ENCODE measurements at regions not wholly inside any gene's neighbourhood (a gene's known extent, or its start where the extent isn't known, plus 50 kb on each side); places are given as distances from the start of the nearest gene placed in this dataset.
"Not testable (repeated sequence)": the region's sequence is repeated elsewhere in the genome, so short reads cannot be mapped to it uniquely, and the experiment has no call there.

DNA sequence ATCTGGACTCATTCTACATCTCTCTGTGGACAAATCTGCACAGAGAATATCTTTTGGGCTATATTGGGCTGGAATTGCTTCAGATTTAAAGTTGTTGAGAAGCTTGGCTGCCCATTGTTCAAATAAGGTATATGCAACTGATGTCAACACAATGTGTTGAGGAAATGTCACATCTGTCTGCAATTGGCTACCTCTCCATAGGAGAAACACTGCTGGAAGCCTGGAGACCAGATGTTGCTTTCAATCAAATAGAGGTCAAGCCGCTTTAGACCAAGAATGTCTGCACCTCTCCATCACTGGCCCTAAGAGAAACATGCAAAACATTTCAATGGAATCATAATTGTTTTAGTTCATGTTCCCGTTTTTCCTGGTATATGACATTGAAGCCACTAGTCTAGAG is 720.2 kb downstream of the SLC4A3 start:
- no peak for DNase-seq (ENCODE audit: low spot score)

DNA sequence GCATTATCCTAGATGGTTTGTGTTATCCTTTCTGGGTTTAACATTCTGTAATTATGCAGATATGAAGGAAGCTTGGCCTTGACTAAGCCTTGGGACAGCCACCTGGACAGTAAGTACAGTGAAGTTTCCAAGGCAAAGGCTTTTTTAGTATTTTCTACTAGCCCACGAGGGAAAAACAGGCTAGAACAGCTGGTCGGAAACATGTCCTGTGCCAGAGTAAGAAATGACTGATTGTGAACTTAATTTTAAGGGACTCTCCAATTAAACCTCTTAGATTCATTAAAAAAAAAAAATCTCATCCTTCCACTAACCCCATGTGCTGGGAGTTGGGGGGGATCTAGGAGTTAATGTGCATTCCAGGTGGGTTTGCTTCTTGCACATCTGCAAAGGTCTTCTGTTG is 720.8 kb downstream of the SLC4A3 start:
- no peak for DNase-seq (ENCODE audit: low spot score)

DNA sequence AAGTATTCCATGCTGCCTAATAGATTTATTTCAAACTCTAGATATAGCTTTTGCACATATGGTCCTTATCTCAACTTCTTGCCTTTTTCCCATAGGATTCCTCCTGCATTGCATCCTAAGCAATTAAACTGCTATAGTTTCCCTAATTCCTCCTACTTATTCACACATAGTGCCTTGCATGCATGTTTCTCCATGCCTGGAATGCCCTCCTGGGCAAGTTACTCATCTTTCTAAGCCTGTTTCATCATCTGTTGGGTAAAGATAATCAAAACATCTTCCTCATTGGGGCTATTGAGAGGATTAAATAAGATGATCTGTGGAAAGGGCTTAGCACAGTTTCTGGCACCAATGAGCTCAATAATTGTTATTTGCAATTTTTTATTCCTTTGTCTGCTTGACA is 726.5 kb downstream of the SLC4A3 start:
- no peak for DNase-seq (ENCODE audit: low spot score)

DNA sequence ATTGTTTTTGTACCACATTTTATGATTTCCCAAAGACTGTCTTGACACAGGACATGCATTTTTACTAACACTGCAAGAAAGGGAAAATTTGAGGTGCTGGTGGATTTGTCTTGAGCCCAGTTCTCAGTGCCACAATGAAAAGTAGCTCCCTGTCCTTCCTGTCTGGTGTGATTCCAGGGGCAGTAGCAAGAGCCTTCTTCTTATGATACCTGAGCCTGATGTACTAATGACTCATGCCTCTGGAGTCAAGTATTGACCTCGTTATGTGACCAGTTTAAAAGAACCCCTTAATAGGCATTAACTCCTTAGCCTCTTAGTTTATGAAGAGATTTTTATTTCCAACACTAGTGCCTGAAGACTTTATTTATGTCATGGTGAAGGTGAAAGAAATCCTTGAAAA is 728.6 kb downstream of the SLC4A3 start:
- no peak for DNase-seq (ENCODE audit: low spot score)

DNA sequence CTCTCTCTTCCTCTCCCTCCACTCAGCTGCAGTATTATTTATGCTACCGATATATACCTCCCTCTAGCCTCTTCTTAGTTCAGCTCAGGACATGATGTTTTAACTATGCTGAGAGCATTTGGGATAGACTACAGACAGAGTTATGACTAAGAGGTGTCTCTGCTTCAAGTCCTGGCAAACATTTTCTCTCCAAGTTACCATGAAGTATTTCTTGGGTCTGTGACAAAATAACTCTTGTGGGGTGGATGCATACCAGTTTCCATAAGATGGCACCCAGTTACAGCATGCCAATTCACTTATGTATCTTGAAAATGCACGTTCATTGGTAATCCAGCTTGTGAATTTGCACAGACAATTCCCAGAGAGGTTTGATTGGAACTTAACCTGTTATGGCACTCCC is 737.6 kb downstream of the SLC4A3 start:
- DNase-seq (ENCODE audit: low spot score) = no peak

DNA sequence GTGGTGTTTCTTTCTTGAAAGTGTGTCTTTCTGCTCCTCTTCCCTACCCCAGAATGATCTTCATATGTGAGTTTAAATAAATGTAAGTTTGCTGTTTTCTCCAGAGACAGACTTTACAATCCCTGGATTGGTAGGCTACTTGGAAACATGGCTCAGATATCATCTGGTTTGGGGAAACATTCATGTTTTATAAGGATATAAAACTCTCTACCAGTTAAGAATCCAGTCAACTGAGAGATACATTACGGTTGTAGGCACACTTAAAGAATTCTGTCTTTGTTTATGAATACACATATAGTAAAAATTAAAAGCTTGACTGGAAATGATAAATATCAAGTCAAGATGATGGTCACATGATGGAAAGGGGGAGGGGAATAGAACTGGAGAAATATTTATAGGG is 739.3 kb downstream of the SLC4A3 start:
- DNase-seq (ENCODE audit: low spot score) = no peak

DNA sequence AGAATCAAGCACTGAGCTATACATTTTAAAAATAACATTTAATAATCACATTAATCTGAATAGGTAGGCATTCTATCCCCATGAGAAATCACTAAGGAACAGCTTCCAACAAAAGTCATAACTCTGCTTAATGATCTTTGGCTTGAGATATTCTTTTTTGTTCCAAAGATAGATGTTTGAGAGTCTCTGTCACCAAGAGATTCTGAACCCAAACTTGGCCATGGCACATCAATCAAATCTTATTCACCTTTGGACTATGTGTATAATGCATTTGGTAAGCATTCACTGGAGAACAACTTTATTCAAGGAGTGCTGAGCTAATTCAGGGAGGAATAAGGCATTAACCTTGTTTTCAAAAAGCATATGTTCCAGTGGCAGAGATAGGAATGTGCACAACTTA is 743.3 kb downstream of the SLC4A3 start:
- no peak for DNase-seq (ENCODE audit: low spot score)

DNA sequence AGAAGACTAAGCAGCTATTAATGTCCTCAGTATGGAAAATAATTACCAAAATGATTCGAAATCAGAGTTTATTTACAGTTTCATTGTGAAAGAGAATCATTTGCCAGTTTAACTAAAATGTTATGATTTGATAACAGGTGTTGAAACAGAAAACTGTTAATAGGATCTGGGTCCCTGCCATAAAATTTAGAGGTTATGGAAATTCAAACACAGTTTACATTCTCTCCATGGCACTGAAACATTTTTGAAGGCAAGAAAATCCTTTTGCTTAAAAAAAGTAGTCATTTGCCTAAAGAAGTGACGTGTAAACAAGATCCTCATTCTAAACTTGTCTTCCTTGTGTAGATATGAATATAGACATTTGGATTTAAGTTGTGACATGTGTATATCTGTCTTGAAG is 743.8 kb downstream of the SLC4A3 start:
- DNase-seq (ENCODE audit: low spot score) = no peak

DNA sequence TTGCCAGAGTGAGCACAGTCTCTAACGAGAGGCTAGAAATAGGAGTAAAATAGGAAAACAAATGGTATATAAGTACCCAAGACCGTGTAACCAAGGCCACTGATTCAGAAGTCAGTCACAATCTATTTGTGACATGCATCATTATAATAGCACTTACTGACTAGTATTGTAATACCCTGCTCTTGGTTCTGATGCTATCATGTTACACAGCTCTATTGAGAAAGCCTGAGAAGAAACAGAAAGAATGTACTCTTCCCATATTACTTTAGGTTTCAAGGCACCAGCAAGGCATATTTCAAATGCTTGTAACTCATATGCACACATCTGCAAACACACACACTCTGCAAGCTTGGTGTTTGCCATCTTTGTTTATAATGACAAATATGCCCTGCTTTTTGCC is 746.4 kb downstream of the SLC4A3 start:
- no peak for DNase-seq (ENCODE audit: low spot score)

DNA sequence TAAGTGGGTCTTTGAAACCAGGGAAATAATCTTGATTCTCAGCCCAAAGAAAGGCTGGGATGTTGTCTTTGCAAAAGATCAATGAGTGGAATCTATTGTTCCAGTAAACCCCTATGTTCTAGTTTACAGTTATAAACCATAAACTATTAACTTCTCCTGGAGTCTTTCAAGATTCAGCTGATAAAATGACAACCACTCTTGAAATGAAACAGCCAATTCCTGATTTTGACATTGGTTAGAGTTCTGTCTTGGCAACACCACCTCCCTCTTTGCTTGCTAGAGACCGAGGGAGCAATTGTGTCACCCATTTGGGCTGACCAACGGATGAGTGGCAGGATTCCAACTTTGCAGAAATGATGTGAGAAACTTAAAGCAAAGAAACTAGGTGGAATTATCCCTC is 746.9 kb downstream of the SLC4A3 start:
- no peak for DNase-seq (ENCODE audit: low spot score)

DNA sequence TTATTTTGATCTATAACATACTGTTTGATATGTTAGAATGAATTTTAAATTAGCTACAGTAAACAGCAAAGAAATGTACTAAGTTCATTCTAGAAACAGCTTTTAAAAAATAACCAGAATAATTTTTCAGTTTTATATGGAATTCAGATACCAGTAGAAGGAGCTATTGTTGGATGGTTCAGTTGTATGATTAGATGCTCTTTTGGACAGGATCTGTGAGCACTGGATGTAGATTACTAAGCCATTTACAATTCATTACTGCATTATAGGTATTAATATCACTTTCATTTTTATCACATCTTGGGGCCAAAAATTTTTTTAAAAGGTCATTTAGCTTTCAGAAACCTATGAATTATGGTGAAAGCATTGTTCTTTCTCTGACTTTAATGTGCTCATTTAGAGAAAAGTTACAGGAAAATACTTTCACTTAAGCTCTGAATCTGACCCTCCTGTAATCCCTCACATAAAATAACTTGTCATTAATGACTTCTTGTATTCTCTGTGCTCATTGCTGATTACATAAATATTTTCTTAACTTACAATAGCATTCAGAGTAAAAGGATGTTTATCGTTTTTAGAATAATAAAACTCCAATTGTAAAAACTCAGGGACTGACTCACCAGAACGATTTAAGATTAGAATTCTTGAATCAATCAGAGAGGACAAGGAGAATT is 750.2 kb downstream of the SLC4A3 start:
- no peak for DNase-seq (ENCODE audit: low spot score)

DNA sequence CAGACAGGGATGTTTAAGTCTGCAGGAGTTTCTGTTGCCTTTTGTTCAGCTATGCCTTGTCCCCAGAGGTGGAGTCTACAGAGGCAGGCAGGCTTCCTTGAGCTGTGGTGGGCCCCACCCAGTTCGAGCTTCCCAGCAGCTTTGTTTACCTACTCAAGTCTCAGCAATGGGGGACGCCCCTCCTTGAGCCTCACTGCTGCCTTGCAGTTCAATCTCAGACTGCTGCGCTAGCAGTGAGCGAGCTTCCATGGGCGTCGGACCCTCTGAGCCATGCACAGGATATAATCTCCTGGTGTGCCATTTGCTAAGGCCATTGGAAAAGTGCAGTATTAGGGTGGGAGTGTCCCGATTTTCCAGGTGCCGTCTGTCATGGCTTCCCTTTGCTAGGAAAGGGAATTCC is 760.3 kb downstream of the SLC4A3 start:
- not testable (repeated sequence) for DNase-seq (ENCODE audit: low spot score)

DNA sequence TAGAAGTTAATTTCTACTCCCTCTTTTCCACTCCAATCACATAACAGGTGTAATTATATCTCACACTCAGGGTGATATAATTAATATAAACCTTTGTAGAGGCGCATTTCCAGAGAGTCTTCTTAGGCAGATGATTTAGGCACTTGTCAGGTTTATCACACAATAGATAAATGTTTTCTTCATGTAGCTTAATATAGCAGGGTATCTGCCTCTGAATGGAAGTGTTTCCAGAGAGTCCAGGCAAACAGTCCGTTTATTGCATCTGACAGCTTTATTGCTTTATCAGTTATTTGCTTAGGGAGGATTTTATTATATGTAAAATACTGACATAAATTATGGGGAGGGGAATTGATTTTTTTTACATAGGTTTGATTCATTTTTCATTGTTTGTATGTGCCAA is 766.3 kb downstream of the SLC4A3 start:
- no peak for DNase-seq (ENCODE audit: low spot score)

DNA sequence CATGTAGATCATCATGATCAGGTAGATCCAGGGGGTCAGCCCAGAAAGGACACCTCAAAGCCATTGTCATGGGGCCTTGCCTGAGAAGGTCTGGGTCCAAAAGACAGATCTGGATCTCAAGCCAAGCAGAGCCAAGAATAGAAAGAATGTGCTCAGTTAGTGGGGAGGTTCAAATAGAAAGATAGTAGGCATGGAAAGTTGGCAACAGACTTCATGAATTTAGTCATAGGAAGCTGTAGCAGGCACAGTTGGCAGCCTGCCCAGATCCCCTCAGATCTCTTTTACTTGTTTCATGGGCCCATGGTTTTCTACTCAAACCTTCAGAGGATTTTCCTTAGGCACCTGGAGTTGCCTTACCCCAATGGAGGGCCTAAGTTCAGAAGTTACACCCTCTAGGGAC is 767.0 kb downstream of the SLC4A3 start:
- DNase-seq (ENCODE audit: low spot score) = no peak

DNA sequence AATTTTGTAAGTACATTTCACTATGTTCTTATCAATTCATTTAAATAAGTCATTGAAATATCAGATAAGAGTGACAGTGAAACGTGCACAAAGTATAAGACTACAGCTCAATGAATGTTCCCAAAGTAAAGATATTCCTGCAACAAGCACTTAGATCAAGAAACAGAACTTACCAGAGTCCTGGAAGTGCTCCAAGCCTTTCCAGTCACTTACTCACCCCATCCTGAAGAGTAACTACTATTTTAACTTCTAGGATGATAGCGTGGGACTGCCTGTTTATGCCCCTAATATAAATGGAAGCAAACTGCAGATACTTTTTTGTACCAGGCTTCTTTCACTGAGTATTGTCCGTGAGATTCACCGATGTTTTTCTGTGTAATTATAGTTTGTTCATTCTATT is 768.9 kb downstream of the SLC4A3 start:
- no peak for DNase-seq (ENCODE audit: low spot score)

DNA sequence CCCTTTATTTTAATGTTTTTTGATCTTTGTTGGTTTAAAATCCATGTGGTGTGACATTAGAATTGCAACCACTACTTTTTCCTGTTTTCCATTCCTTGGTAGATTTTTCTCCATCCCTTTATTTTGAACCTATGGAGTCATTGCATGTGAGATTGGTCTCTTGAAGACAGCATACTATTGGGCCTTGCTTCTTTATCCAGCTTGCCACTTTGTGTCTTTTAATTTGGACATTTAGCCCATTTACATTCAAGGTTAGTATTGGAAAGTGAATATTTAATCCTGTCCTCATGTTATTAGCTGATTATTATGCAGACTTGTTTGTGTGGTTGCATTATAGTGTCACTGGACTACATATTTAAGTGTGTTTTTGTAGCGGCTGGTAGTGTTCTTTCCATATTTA is 782.9 kb downstream of the SLC4A3 start:
- DNase-seq (ENCODE audit: low spot score) = no peak

DNA sequence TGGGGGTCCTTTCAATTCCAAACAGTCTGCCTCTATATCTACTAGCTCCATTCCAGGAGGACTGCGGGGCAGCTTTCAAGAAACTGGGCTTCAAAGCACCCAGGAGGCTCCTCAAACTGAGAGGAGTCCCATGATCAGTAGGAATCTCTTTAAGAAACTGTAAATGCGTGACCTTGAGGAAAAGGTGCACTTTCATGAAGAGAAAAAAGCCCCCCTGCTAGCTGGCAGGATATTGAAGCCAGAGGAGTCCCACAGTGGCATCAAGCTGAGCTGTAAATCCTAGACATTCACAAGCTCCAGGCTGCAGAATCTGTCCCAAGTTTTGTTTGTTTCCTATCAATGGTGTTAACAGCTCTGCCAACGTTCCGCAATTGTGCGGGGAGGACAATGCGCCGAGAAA is 790.1 kb downstream of the SLC4A3 start:
- no peak for DNase-seq (ENCODE audit: low spot score)

DNA sequence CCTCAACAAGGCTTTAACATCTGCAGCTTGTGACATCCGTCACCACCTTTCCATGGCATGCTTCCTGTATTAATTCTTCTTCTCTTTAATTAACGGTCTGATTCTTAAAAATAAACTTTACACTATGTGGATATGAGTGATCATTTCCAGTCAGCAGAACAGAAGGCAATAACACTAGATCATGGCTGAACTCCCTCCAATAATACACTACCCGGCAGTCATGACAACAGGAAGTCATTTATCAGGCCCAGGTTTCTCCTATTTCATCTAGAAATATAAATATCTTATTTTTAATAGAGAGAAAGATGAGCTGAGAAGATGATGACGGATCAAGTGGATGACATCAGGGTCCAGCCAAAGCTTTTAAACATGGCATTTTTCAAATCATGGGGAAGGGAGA is 792.2 kb downstream of the SLC4A3 start:
- DNase-seq (ENCODE audit: low spot score) = no peak

DNA sequence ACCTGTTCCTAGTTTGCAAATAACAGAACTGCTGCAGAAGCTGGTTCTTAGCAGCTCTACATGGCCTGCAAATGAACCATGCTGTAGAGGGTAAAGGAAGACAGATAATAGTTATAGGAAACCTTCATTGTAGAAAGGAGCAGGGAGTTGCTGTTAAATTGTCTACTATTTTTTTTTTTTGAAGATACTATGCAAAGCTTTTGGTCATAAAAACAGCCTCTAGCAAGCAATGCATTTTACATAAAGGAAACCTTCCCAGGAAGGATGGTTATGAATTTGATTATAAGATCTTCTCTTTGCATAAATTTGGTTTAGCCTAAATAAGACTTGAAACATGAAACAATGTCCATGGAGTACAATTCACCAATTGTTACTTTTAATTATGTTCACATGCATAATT is 793.4 kb downstream of the SLC4A3 start:
- DNase-seq (ENCODE audit: low spot score) = no peak

DNA sequence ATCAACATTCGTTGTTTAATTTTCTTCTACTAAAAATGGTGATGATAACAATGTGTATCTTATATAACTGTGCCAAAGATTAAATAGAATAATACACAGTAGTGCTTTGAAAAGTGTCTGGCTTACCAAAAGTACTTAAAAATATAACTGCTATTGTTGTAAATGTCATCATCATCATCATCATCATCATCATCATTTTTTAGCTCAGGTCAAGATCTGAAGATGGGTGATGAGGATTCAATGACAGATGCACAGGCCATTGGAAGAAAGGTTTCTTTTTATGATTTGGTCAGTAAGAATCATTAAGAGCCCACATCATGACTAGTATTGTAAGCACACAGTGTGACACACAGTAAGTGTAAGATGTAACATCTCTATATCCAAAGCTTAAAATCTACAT is 795.2 kb downstream of the SLC4A3 start:
- no peak for DNase-seq (ENCODE audit: low spot score)

DNA sequence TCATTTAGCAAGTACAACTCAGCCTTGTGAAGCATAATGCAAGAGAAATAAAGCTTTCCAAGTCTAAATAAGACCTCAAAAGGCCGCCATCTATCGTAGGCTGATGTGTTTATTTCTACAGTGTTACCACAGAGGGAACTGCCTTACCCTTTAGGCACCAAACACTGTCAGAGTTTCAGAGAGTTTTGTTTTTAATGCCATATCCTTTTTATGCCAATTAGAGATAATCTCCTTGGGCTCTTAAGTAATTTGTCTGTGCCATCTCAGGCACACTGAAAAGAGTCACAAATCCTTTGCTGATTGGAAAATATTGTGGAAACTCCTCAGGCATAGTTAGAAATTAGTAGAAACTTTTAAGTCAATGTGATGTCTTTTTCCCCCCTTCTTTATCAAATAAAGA is 797.1 kb downstream of the SLC4A3 start:
- no peak for DNase-seq (ENCODE audit: low spot score)

DNA sequence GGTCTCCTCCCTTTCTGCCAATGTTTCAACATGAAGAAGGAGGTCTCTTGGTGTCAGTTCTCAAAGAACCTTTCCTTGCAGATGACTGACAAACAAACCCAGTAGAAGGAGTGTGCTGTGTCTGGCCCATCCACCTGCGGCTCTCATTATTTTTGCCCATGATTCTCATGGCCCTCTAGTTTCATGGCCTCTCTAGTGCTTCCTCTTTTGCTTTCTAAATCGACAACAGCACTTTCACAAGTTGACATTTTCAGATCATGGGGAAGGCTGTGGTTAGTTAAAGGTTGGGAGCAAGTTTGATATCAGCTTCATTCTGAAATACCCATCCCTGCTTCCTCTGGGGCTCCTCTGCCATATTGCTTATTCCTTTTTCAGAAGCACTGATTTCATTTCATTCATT is 805.2 kb downstream of the SLC4A3 start:
- DNase-seq (ENCODE audit: low spot score) = no peak

DNA sequence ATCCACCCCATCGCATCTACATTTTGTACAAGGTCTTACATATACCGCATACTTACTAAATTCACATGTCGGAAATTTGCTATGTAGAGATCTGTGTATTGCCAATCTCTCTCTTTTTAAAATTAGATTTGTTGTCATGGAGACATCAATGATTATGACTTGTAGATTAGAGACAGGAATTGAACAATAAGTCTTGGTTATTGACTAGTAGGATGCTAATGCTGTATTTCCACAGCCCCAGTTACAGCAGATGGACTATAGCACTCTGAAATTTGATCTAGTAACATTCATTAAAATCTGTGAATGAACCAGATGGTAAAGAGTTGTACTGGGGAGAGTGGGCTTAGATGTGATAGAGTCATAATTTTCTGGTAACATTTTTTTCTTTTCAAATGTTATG is 805.7 kb downstream of the SLC4A3 start:
- no peak for DNase-seq (ENCODE audit: low spot score)

DNA sequence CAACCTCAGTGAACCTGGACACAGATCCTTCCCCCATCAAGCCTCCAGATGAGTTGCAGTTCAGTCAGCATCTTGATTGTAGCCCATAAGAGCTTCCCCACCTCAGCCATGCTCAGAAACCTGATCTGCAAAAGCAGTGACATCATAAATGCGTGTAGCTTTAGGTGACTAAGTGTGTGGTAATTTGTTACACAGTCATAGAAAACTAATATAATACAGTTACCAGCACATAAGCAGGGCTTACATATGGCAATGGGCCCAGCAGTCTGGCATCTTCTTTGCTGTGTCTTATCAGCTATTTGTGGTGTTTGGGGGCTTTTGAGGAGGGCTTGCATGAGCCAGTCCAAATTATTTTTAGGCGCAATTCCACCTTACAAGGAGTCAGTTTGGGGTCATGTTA is 807.0 kb downstream of the SLC4A3 start:
- no peak for DNase-seq (ENCODE audit: low spot score)

DNA sequence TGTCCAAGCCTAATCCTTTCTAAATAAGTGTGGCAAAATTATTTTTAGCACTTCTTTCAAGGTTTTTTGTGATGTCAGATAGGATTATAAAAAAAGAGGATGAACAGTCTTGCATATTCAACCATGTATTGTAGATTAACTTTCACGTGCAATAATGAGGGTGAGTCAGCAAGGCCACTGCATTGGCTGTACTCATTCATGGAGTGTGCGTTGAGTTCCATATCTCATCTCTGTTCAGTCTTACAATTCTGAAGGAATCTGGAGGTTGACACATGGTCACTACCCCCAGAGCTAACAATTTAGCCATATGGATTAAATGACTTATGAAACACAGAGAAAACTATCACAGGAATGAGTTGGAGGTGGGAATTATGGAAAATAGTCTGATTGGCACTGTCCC is 810.5 kb downstream of the SLC4A3 start:
- DNase-seq (ENCODE audit: low spot score) = no peak
